GM12878 (cell line): ENCODE measurements at regions not wholly inside any gene's neighbourhood (a gene's known extent, or its start where the extent isn't known, plus 50 kb on each side); places are given as distances from the start of the nearest gene placed in this dataset.

Experiments used
- BHLHE40 ChIP-seq, 2 experiments: fragments of 450-650 bp in 1 of 2; IDR thresholded peaks; 2 replicates each; pipeline ENCODE4 v1.6.1; 2011 to 2017; ENCODE audit warnings: low read depth in 2 of 2, borderline replicate concordance in 1 of 2, improper control_type of control experiment in 1 of 2, low read length in 1 of 2, mild to moderate bottlenecking in 1 of 2
- BRCA1 ChIP-seq: IDR thresholded peaks from 2 replicates; pipeline ENCODE4 v1.6.1; 2011; ENCODE audit warnings: low read depth, low read length, improper control_type of control experiment
- CREM ChIP-seq: IDR thresholded peaks from 2 replicates; pipeline ENCODE4 v1.6.1; 2014; ENCODE audit warnings: antibody characterized with exemption, low read depth
- CTCF ChIP-seq, 3 experiments: IDR thresholded peaks in 2 of 3; conservative IDR thresholded peaks in 1 of 3; 2 replicates each; pipeline ENCODE4 v1.5.1; 2011; ENCODE audit warnings: low read depth in 3 of 3, low read length in 3 of 3, mild to moderate bottlenecking in 3 of 3, control low read depth in 2 of 3, moderate library complexity in 2 of 3, inconsistent platforms in 1 of 3, mixed read lengths in 1 of 3; ENCODE audit not compliant: control insufficient read depth in 2 of 3, insufficient read depth in 1 of 3; ENCODE audit errors: extremely low read depth in 1 of 3
- ESRRA ChIP-seq: IDR thresholded peaks from 2 replicates; pipeline ENCODE4 v1.6.1; 2012; ENCODE audit warnings: mild to moderate bottlenecking, low read length, improper control_type of control experiment
- EZH2 ChIP-seq: IDR thresholded peaks from 2 replicates; pipeline ENCODE4 v1.6.1; 2012; ENCODE audit warnings: low read depth, mild to moderate bottlenecking, control low read depth, inconsistent platforms, low read length, borderline replicate concordance; ENCODE audit not compliant: control insufficient read depth
- GABPA ChIP-seq: IDR thresholded peaks from 2 replicates; pipeline ENCODE4 v1.6.1; 2014; ENCODE audit warnings: antibody characterized with exemption, low read depth, mild to moderate bottlenecking, inconsistent platforms
- KDM1A ChIP-seq: fragments of 200-600 bp; sonication (generic); IDR thresholded peaks from 2 replicates; pipeline ENCODE4 v1.6.1; 2016; ENCODE audit warnings: borderline replicate concordance
- MAX ChIP-seq: IDR thresholded peaks from 2 replicates; pipeline ENCODE4 v1.6.1; 2012; ENCODE audit warnings: low read depth, low read length, improper control_type of control experiment
- PKNOX1 ChIP-seq: fragments of 450-650 bp; IDR thresholded peaks from 2 replicates; pipeline ENCODE4 v1.6.1; 2016; ENCODE audit warnings: mild to moderate bottlenecking
- POLR2A ChIP-seq: IDR thresholded peaks from 2 replicates; pipeline ENCODE4 v1.6.1; 2011; ENCODE audit warnings: low read depth, mild to moderate bottlenecking, low read length
- RCOR1 ChIP-seq: conservative IDR thresholded peaks from 2 replicates; pipeline ENCODE4 v1.6.1; 2012; ENCODE audit warnings: low read depth, low read length, improper control_type of control experiment
- TCF3 ChIP-seq: IDR thresholded peaks from 2 replicates; pipeline ENCODE4 v1.6.1; 2012; ENCODE audit warnings: low read depth, mild to moderate bottlenecking, low read length, borderline replicate concordance; ENCODE audit not compliant: insufficient read depth

- TF ChIP-seq CTCF (IDR thresholded peaks at IDR 0.05 in 2 of 3, conservative IDR thresholded peaks at IDR 0.05 in 1 of 3; ENCODE audit: control insufficient read depth in 2 of 3, extremely low read depth in 1 of 3, insufficient read depth in 1 of 3, low read depth in 3 of 3, low read length in 3 of 3) (no peak), EZH2 (no peak), GABPA (no peak), POLR2A (no peak), BRCA1 (no peak), KDM1A (no peak), TCF3 (no peak), CREM (no peak), ESRRA (no peak), MAX (no peak), PKNOX1 (no peak), BHLHE40 (IDR thresholded peaks at IDR 0.05; ENCODE audit: borderline replicate concordance in 1 of 2, low read depth in 2 of 2, low read length in 1 of 2) (no peak), RCOR1 (no peak)
These were observed 519.8 kb upstream of the FLRT2 start for GRCh38 chr14:85010186-85010585.
